Suppressor macrophage (primary cell): ENCODE measurements at regions not wholly inside any gene's neighbourhood (a gene's known extent, or its start where the extent isn't known, plus 50 kb on each side); places are given as distances from the start of the nearest gene placed in this dataset.
A peak's percentile ranks its signal among the peaks of the same experiment; 100 is the strongest.
"Not testable (repeated sequence)": the region's sequence is repeated elsewhere in the genome, so short reads cannot be mapped to it uniquely, and the experiment has no call there.

Experiments
- DNase-seq, 4 experiments: peaks; one replicate each; pipeline ENCODE4 v3.0.0-alpha.2; 2020 to 2022

DNA sequence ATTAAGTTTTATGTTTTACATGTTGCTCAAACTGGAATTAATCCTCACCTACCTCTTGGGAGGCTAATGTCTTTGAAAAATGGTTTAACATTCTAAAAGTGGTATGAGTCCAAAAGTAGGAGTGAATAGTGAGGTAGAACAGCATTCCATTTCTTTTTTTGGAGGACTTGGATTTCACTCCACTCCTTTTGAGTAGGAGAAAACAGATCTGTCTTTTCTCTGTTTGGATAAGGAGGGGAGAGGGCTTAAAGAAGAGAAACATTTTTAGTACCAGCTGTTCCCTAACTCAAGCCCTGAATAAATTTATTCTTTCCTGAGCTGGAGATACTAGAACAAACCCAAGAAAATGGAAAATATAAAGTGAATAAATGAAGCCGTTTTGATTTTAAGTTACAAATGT, 687.9 kb downstream of the MECOM start:
- no peak for DNase-seq

- no peak for DNase-seq
Observed at GRCh38 chr3:168974617-168975403, 688.7 kb downstream of the MECOM start.

GRCh38 chr3:168973897-168974296, 689.6 kb downstream of the MECOM start:
- no peak for DNase-seq

GRCh38 chr3:168973206-168973605, 690.3 kb downstream of the MECOM start:
- no peak for DNase-seq

GRCh38 chr3:168968609-168969008, 694.9 kb downstream of the MECOM start:
- DNase-seq, result no peak

GRCh38 chr3:168964736-168965135, 698.8 kb downstream of the MECOM start:
- no peak for DNase-seq

- no peak for DNase-seq
Observed at GRCh38 chr3:168961271-168961670, 702.2 kb downstream of the MECOM start.

GRCh38 chr3:168959731-168960130, 703.8 kb downstream of the MECOM start:
- DNase-seq, result no peak

GRCh38 chr3:168958466-168958865, 705.0 kb downstream of the MECOM start:
- no peak for DNase-seq

- no peak for DNase-seq
Observed at GRCh38 chr3:168956076-168956475, 707.4 kb downstream of the MECOM start.

DNA sequence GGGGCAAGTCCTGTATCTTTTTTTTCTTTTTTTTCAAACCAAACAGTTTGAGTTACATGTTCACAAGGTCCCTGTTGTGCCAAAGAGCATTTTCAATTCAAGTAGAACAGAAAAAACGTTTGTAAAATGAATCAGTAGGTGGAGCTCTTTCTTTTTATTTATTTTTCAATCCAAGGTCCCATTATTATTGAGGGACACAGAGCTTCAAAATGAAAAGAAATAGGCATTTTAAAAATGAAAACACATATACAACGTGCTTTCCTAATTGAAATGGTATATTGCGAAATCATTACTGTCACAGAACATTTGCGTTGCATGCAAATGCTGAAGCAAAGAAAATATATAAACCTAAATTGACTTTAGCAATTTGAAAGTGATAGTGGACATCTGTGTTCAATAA, 711.0 kb downstream of the MECOM start:
- DNase-seq, result peak in 1 of 4 experiments; percentile 1

- DNase-seq, result no peak
Observed at GRCh38 chr3:168951884-168952283, 711.6 kb downstream of the MECOM start.

DNA sequence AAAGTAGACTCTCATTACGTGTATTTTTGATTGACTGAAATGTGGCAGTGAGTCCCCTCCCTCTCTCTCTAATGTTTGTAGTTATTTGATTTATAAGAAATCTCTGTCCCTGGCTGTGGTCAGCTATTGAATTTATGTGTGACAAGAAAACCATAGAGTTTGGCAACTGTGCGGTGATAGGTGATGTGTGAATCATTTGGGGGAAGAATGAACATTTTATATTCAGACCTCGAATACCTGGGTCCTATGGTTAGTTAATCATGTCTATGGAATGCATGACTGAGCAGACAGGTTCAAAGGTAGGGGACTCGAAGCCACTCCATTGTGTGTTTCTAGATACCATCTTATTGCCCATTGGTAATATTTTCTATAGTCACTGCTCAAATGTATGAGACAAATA, 712.1 kb downstream of the MECOM start:
- DNase-seq, result no peak

- no peak for DNase-seq
Observed at GRCh38 chr3:168950622-168951021, 712.9 kb downstream of the MECOM start.

DNA sequence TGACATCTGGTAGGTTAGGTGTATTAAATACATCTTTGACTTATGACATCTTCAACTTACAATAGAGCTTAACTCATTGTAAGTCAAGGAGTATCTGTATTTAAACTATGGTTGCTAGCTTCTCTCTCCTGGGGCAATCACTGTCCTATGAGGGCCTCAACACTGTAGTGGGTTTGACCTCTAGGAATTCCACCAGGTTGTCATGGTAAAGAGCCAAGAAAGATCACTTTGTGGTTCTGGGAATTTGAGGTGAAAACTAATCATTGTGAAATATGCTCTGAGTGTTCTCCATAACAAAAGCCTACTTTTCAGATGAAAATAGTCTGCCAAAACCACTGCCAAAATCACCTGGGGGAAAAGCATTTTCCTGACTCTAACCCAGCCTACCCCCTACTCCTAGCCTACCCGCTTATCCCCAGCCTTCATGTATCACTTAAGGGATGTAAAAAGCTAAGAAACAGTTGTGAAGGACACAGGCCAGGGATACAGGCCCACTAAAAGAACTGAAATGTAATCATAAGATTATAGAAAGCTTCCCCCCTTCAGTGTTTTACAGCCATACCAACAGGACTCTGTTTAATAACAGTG, 723.8 kb downstream of the MECOM start:
- no peak for DNase-seq

DNA sequence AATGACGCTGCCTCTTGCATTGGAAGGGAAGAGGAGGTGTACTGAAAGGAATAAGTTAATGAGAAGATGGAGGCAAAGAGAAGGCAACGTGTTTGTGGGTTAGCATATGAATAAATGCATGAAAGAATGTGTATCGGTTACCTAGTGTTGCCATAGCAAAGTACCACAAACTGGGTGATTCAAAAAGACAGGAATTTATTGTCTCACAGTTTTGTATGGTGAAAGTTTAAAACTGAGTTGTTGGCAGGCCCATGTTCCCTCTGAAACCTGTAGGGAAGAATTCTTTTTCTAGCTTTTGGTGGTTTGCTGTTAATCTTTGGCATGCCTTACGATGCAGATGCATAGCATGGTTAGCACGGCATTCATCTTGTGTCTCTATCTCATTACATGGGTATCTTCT, 729.9 kb downstream of the MECOM start:
- DNase-seq, result no peak

DNA sequence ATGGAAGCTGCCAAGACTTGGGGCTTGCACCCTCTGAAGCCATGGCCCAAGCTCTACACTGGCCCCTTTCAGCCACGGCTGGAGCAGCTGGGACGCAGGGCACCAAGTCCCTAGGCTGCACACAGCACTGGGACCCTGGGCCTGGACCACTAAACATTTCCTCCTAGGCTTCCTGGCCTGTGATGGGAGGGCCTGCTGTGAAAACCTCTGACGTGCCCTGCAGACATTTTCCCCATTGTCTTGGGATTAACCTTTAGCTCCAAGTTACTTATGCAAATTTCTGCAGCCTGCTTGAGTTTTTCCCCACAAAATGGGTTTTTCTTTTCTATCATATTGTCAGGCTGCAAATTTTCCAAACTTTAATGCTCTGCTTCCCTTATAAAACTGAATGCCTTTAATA, 733.5 kb downstream of the MECOM start:
- not testable (repeated sequence) for DNase-seq

GRCh38 chr3:168926426-168926825, 737.1 kb downstream of the MECOM start:
- no peak for DNase-seq

DNA sequence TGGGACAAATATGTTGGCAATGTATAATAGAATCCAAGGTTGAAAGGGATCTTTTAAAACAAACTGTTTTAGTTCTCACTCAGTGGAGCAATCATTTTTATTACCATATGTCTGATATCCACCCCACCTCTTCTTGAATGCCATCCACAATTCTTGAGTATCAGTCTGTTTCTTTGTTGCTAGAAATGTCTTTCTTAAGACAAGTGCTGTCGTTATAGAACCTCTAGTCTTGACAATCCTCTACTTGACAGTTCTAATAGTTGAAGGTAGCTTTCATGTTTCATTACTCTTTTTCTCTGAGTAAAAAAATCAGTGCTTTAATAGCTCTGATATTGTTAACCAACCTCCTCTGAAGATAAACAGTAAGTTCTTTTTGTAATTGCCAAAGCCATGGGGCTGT, 737.9 kb downstream of the MECOM start:
- no peak for DNase-seq

DNA sequence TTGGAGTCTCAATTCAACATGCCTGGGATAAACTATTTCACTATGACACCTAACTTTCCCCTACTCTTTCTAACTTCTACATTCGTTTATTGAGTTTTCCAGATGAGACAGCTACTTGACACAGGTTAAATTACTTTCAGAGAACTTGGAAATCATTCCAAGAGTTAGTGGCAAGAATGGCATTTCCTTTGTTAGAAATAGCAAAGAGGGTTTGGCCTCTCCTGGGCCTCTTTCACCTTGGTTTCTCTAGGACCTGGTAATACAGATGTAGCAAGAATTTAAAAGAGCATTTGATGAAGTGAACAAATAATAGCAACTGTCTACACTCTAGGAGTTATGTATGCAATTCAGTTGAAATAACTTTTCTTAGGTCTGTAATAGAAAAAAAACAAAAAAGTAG, 748.9 kb downstream of the MECOM start:
- no peak for DNase-seq

- no peak for DNase-seq
Observed at GRCh38 chr3:168909260-168909659, 754.3 kb downstream of the MECOM start.

GRCh38 chr3:168895419-168895818, 768.1 kb downstream of the MECOM start:
- DNase-seq, result no peak

- DNase-seq, result no peak
Observed at GRCh38 chr3:168894214-168894613, 769.3 kb downstream of the MECOM start.

GRCh38 chr3:168889666-168890065, 773.8 kb downstream of the MECOM start:
- no peak for DNase-seq

GRCh38 chr3:168888781-168889180, 774.7 kb downstream of the MECOM start:
- DNase-seq, result no peak
